ENCODE measurements at regions not wholly inside any gene's neighbourhood (a gene's known extent, or its start where the extent isn't known, plus 50 kb on each side); places are given as distances from the start of the nearest gene placed in this dataset.

DNA sequence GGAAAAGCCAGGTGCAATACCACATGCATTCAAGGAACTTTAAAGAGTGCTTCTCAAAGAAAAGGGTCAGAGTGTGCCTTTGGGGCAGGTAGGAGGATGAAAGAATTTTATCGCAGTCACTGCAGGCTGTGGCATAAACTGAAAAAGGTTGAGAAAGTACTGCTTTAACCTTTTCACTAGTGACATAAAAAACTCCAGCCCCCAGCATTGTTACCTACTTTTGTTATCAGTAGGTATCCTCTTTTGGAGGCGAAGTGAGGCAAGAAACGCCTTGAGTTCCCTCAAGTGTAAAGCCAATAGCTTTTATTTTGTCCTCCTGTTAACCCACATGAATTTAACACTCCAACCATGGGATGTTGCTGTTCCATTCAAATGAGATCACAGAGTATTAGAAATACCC, 64.7 kb upstream of the CHD1 start:
- Mint-ChIP-seq H3K9me3 (no peaks in the 10 kb centered on the region), H3K27me3 (no peaks in the 10 kb centered on the region), H3K4me1 (peaks cover 17% of the 10 kb centered on the region), H3K27ac (peak overlapping the region in 1 of 2 donors; percentile 37), H3K4me3 (no peak overlapping the region)
- ATAC-seq (no peak), DNase-seq (no peak)

DNA sequence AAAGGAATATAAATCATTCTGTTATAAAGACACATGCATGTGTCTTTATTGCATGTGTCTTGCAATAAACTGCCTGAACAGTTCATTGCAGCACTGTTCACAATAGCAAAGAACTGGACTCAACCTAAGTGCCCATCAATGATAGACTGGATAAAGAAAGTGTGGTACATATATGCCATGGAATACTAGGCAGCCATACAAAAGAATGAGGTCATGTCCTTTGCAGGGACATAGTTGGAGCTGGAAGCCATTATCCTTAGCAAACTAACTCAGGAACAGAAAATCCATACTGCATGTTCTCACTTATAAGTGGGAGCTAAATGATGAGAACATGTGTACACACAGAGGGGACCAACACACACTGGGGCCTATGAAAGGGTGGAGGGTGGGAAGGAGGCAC, 63.7 kb upstream of the CHD1 start:
- H3K4me1 Mint-ChIP-seq, result peaks cover 17% of the 10 kb centered on the region
- no peak overlapping the region for H3K27ac Mint-ChIP-seq
- no peaks in the 10 kb centered on the region for H3K27me3 Mint-ChIP-seq
- H3K4me3 Mint-ChIP-seq, result no peak overlapping the region
- DNase-seq, result no peak
- H3K9me3 Mint-ChIP-seq, result no peaks in the 10 kb centered on the region
- ATAC-seq, result no peak

DNA sequence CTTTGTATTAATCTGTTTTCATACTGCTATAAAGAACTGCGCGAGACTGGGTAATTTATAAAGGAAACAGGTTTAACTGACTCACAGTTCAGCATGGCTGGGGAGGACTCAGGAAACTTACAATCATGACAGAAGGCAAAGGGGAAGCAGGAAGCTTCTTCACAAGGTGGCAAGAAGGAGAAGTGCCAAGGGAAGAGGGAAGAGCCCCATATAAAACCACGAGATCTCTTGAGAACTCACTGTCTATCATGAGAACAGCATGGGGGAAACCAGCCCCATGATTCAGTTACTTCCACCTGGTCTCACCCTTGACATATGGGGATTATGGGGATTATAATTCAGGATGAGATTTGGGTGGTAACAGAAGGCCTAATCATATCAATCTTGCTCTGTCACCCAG, 60.9 kb upstream of the CHD1 start:
- Mint-ChIP-seq H3K27me3 (no peaks in the 10 kb centered on the region), H3K9me3 (no peaks in the 10 kb centered on the region), H3K4me1 (peaks cover 17% of the 10 kb centered on the region), H3K4me3 (no peak overlapping the region), H3K27ac (peak overlapping the region in 1 of 2 donors; percentile 71)
- no peak for DNase-seq
- ATAC-seq, result no peak

DNA sequence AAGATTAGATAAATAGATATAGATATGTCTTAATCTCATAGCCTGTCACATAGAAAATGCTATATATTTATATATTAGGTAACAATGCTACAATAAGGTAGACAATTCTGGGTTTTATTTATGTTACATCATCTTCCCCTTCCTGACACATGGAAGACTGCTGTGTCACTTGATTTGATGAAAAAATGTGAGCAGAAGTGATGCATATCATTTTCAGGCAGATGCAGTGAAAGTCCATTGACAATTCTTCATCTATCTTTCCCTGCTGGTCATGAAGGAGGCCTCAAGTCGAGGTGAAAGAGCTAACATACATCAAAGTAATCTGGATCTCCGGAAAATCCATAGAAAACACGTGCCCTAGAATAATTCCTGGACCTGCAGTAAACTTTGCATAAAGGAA, 57.8 kb upstream of the CHD1 start:
- ATAC-seq, result no peak
- no peak for DNase-seq
- Mint-ChIP-seq H3K27me3 (no peaks in the 10 kb centered on the region), H3K4me1 (peaks cover 6% of the 10 kb centered on the region), H3K9me3 (no peaks in the 10 kb centered on the region), H3K4me3 (no peak overlapping the region), H3K27ac (no peak overlapping the region)

DNA sequence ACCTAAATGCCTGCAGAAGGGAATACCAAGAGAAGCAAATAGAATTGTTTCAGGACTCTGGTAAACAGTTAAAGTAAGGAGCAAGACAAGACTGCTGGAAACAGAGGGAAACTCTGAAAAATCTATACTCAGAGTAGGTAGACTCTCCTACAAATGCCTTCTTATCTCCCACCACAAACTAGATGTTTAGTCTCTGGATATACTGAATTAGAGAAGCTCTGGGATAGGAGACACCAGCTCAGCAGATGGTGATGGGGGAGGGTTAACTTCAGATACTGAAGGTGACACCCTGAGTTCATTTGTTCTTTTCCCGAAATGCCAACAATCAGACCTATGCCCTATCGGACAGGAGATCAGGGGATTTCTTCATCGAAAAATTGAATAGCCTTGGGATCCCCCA, 54.1 kb upstream of the CHD1 start:
- H3K4me3 Mint-ChIP-seq, result no peak overlapping the region
- no peaks in the 10 kb centered on the region for H3K27me3 Mint-ChIP-seq
- no peak overlapping the region for H3K27ac Mint-ChIP-seq
- ATAC-seq (no peak), DNase-seq (no peak)
- H3K9me3 Mint-ChIP-seq, result no peaks in the 10 kb centered on the region
- no peaks in the 10 kb centered on the region for H3K4me1 Mint-ChIP-seq

Measured in stimulated activated naive CD8-positive, alpha-beta T cell treated with anti-CD3 and anti-CD28 coated beads, Interleukin-15, amount 100 ng/mL, for 72 hours (primary cell).